Non-pigmented ciliary epithelial cell (primary cell): ENCODE measurements at regions not wholly inside any gene's neighbourhood (a gene's known extent, or its start where the extent isn't known, plus 50 kb on each side); places are given as distances from the start of the nearest gene placed in this dataset.

Experiments used
- DNase-seq: peaks from one replicate; pipeline ENCODE4 v3.0.0-alpha.2; 2010; ENCODE audit warnings: low read depth

DNA sequence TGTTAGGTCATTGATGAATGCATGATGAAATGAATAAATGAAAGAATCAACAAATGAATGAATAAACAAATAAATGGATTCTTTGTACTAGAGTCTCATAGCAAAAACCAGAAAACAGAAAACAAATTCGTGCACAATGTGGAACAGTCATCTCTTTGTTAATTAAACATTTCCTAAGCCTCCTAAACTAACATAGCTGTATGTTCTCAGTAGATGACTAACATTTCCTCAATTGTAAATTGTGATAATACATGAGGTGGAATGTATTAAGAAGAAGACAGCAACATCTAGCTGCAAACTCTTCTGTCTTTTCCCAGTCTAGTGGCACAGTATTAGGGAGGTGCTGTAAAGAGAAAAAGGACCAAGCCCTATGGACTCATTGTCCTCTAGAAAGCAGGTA is 1021.0 kb downstream of the MCTP2 start:
- no peak for DNase-seq

DNA sequence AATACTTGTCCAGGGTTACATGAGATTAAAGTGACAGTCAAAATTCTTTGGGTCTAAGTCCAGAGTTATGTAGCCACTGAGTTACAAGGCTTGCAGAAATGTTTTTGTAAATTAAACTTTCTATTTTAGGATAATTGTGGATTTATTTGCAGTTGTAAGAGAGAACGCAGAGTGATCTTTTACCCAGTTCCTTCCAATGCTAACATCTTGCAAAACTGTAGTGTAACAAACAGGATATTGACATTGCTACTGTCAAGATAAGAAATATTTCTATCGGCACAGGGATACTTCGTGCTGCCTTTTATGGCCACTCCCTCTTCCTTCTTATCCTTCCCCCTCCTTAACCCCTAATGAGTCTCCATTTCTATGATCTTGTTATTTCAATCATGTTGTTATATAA is 1022.9 kb downstream of the MCTP2 start:
- DNase-seq: no peak

DNA sequence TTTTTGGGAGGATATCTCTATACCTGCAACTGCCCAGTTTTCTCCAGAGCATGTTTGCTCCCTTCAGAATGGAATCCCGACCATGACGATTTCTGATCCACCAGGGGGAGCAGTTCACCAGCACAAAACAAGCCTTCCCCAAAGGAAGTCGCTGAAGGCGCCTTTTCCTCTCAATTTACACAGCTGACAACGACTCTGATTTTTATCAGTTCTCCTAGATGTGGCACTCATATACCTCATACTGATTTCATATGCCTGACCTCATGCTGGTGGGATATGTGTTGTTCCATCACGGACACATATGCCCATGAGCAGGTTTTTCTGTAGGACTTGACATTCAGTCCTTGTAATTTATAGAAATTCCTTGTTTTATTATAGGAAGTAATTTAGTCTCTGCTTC is 1028.2 kb downstream of the MCTP2 start:
- no peak for DNase-seq

DNA sequence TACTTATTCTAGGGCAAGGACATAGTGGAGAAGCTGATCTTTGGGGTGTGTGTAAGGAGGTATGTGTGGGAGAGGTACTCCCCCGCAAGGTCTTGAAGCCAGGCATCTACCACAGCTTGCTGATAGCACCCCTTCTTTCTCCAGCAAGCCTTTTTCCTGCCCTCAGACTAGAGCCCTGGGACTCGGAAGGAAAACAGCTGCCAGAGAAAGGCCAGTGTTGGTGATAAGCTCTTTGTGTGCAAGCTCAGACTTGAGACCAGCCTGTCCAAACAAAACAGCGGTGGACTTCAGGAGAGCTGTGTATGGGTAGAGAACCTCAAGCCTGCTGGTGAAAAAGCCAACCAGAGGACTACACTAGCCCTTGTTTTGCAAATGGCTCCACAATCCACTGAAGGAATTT is 1028.6 kb downstream of the MCTP2 start:
- DNase-seq: no peak

DNA sequence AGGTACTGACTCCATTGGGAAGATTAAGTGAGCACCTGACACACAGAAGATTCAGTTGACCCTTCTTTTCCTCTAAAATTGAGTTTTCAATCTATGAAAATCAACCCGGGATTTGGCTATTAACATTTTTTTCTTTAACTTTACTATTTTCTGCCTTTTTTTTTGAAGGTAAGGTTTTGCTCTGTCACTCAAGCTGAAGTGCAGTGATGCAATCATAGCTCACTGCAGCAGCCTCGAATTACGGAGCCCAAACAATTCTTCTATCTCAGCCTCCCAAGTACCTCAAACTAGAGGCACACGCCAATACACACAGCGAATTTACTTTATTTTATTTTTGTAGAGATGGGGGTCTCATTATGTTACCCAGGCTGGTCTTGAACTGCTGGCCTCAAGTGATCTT is 1029.5 kb downstream of the MCTP2 start:
- DNase-seq: no peak

DNA sequence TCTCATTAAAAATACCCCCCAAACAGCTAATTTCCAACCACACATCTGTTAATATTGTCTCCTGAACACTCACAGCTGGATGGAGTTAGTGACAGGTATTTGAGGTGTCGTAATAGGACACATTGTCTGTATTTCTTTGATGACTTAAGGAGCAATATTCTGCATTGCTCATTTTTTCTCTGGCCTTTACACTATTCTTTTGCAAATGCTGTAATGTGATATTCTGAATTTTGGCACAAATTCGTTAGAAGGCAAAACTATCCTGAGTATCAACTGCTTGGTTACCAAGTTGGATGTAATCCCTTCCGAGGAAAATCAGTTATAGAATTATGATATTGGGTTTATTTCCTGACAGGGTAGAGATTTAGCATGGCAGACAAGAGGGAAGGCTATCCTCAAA is 1030.2 kb downstream of the MCTP2 start:
- DNase-seq: no peak

DNA sequence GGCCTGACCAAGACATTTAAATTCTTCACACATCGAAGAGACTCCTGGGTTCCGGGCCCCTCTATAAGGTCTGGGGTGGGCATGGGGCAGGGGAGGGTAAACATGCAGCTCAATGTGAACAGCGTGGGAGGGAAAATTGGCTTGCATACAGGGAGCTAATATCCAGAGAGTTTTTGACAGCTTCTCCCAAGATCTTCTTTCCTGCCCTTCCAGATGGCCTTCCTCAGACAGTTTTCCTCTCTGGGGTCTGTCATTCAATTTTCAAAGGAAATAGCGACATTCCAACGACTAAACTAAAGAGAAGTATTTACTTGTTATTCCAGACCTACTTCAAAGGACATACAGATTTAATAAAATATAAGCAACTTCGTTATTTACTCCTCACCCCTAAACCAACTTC is 1030.6 kb downstream of the MCTP2 start:
- no peak for DNase-seq

DNA sequence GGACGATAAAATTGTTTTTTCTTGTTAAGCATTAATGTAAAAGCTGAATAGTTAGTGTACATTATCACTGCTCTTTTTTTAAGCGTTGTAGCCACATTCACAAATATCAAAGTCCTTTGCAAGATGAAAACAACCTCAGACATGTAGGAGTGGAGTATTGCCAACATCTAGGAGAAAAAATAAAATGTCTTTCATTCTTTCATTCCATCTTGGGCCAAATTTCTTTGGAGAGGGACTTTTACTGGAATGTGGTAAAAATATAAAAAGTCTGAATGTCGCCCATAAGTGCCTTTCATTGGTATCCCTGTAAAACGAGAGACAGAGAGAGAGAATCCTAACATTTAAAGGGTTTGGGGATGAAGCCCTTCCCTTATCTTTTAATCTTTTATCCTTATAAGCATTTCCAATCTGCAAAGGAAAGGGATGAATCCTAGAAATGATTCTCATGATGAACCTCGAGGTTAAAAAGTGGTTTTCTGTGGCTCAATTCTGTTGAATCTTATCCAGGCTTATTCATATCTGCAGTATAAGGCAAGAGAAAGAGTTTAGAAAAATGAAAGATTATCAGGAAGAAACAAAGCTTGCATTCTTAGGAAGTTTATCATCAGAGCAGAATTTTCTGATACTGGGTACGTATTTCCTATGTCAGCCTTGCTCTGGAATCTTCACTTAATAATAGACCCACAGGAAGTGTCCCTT is 1031.7 kb downstream of the MCTP2 start:
- no peak for DNase-seq

DNA sequence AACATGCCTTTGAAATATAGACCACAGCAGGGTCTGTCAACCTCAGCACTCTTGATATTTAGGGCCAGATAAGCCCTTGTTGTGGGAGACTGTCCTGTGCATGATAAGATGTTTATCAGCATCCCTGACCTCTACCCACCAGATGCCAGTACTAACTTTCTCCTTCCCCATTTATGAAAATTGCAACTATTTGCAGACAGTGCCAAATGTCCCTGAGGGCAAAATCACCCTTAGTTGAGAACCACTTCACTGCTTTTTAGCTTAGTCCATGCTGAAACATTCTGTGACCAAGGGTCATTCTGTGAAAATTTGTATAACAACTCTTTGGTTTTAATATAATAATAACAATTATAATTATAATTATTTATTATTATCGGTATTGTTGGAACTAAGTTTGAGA is 1032.4 kb downstream of the MCTP2 start:
- no peak for DNase-seq

DNA sequence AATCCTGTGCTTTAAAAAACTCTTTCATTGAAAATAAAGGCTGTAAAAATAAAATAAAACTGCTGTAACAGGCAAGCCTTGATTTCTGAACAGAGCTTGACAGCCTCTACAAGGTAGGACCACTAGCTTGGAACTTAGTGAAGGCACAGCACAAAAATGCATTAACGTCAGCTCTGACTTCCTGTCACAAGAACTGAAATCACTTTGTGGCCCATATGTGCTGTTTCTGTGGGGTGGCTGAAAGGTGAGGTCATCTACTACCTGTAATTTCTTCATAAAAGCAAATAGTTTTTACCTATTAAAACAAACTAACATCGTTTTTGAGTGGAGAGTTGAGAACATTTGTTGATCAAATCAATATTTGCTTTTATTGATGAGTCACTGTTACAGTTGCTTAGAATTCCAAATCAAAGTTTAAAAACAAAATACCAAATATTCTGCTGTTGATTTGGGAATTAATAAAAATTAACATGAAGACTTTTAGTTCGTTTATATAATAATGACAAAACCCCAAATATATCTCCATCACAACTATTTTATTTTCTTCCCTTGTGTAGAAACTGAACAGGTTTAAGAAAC is 1034.1 kb downstream of the MCTP2 start:
- no peak for DNase-seq

DNA sequence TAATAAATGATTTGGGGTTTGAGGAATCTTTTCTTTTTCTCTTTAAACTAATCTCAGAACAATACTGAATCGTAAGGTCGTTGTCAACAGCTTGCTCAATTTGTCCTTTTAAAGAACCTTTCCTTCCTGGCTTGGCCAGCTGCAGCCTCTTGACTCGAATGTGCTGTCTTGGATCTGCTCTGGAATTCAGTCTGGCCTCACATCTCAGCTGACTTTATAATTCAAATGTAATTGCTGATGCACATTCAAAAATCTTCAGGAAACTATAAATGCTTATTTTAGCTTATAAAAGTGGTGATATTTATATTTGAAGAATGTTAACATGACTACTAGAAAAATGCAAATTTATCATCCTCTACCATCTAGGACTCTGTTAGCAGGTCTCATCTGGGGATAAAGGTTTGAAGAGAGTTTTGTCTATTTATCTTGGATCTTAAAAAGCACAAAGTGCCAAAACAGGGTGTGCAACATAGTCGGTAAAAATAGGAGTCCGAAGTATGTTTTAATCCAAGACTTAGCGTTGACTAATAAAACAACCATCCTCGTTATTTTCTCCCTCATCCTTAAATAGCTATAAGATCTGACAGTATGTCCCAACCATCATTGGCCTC is 1035.2 kb downstream of the MCTP2 start:
- DNase-seq: no peak

DNA sequence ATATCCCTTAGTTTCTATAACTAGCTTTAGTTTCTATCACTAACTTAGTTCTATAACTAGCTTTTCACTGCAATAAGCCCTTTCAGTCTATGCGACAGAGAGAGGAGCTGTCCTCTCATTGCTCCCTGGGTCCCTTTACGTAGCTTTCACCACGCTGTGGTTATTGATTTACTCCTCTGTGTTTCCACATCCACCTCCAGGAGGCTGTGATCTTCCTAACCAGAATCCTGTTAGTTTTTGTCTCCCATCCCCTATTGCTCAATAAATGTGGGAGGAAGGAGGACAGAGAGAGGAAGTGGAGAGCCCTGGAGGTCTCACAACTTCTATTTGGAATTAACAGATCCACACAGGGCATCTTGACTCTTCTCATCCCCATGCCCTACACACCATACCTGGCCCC is 1036.1 kb downstream of the MCTP2 start:
- no peak for DNase-seq

DNA sequence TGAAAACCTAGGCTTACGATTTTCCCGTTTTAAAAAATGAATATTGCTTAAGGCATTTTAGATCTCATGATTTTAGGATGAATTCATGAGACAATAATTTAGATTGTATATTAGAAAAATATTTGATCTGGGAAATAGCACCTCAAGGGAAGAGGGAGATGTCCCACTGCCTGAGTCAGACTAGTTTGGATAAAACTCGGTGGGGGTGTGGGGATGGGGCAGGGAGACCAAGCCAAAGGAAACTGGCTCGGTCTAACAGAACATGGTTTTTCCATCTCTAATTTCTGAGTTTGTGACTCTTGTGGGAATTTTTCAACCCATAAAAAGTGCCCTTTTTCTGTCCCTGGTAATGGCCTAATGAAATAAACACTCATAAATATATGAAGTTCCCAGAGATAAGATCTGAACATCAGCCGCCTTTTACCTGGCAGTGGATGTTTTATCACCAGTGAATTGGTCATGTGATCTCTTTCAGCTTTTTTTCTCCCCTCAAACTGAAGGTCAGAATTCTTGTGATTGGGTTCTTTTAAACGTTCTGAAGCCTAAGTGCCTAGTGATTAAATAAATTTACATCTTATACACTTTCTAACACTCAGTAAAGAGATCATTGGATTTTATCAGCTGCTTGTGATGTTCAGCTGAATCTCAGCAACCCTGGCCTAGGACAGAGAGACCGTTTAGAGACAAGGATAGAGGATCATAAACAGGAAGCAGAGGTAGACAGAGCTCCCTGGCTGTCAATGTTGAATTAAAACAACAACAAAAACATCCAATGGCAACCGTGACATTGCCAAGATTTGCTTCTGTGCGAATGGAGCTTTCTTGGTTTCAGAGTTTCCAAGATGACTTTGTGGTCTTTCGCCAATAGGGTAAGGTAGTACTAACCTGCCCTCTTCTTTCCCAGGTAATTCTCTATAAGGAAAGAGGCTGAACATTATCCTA is 1038.2 kb downstream of the MCTP2 start:
- DNase-seq: no peak

DNA sequence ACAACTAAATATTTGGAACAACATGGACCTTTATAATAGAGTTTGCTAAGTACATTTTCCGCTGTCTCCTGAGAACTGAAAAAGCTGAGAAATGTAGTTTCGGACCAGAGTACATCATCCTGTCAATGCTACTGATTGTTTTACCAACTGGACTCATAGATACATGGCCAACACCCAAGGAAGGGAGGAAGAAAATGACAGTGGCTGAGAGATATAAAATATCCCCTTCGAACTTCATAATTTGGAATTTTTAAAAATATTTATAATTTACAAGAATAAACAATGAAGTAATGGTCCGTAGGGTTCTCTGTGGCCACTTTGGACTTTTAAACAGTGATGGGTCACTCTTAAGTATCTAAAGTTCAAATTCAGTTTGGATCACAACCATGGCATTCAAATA is 1042.7 kb downstream of the MCTP2 start:
- DNase-seq: no peak

DNA sequence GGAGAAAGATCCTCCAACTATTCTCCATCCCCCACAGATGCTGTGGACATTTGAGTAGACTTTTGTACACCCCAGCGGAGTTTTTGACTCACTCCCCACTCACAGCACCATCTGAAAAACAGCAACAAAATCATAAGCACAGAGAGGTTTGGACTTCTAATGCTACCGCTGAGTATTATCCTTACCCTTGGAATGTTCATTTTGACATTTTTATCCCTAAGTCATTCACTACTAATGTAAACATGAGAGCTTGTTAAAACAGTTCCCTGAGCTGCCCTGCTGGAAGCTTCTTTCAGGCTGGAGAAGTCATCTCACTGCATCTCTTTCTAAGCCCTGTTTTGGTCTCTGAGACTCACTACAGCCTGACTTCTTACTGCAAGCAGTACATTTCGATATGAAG is 1045.9 kb downstream of the MCTP2 start:
- DNase-seq: peak; percentile 83

DNA sequence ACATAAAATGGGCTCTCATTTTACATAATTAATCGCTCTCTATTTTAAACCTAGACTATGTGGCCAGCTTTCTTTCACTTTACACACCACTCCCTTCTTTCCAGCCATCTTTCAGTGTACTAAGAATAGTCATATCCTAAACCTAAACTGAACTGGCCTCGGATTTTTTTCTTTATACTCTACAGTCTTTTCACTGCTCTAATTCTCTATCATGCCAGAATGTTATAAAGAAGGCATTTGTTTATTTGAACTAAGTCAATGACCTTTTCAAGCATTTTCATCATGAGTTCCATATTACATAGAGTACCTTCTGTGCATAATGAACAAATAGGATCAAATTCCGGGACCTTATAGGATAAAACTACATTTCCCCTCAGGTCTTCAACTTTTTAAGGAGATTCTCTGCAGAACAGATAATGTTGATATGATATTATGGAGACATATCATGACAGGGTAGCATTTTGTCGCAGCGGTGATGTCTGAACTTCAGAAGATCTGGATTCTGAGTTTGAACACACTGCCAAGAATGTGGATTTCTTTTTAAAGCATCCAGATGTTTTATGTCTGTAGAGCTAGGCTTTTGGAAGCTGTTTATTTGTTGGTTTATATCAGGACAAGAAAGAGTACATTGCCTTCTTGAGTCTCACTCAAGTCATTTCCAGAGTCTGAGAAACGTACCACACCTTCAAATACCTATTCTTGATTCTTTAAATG is 1047.3 kb downstream of the MCTP2 start:
- DNase-seq: no peak

DNA sequence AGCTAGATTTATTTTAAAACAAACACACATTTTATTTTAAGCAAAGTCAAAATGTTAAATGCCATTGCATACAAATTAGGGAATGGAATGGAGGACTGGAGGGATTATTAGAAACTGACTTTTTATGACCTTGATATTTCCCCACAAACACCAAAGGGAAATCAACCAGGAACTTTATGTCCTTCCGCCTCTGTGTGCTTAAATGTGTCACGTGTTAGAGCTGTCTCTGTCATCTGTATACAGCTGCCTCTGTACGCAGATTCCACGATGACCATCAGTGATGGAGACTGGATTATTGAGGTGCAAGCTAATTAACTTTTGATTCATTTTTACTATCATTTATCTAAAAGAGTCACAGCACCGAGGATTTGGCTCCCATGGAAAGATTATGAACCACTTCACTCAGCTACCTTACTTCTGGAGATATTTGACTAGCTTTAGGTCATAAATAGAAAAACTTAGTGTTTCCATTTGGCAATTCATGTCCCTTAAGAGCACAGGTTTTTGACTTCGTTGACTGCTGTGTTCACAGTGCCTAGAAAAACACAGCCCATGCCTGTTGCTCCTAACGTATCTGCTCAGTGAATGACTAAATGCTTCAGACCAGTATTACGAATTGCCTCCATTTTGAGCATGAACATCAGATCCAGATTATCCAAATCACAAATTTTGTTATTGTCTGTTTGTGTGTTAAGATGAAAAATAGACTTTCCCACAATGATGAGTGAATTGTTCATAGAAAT is 1048.1 kb downstream of the MCTP2 start:
- DNase-seq: no peak

DNA sequence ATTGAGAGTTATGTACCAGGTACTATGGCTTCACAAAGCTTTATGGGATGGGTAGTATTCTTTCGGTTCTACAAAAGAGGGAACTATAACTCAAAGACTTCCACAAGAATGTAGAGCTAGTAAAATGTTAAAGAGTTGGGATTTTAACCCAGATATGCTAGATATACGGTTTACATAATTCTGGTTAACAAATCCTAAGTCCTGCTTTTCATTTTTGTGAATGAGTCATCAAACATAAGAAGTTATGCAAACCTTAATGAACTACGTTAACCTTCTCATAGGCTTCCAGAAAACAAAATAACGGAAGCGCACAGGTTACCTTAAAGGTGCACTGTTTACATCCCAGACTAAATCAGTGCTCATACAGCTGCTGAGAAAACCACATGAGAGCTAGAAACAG is 1049.3 kb downstream of the MCTP2 start:
- no peak for DNase-seq

DNA sequence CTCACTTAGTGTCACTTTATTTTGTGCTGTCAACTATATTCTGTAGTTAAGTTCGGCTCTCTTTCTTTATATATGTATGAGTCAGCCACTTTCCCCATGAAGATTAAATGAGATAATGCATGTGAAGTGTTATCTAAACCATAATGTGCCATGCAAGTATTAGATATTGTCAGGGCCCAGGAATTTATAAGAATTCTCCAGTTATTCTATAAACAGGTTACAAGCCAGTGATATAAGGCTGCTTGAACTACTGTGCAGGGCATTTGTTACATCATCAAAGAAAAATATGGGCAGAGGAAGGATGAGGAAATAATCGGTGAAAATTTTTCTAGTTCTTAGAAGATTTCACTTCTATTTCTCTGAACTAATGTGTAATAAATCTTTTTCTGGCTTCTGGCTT is 1049.0 kb upstream of the NR2F2 start:
- no peak for DNase-seq

DNA sequence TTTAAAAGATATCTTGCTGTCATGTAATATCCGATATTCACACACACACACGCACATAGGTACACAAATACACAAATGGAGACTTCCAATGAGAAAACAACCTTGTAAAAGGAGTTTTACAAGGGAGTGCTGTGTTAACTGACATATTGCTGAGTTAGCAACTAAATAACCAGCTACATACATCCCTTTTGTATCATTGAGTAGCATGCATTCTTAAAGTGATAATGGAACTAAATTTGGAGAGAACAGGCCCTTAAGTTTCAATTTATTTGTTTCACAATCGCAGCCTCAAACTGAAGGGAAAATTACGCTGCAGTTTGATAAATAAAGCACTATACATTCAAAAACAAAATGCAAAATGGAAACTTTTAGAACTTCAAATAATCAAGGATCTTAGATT is 1046.0 kb upstream of the NR2F2 start:
- no peak for DNase-seq

DNA sequence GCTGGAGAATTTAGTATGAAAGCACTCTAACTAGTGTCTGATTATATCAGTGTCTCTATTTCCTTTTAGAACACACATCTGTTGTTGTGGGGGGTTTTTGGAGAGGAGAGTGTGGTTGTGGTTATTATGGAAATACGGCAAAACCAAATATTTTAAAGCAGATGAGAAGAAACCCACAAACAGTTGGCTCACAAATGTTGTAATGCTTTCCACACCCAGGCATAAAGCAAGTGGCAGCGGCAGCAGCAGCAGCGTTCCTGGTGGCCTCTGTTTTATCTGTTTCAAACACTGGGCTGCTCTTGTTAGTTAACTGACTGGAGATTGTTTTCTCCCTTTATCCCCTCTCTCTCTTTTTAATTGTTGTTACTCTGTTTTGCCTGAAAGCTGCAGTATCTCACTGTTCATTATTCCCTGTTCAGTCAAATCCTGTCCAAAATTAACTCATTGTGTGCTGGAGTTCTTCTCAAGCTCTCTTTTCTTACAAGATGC is 1045.5 kb upstream of the NR2F2 start:
- DNase-seq: no peak
